ACC112 (cell line): ENCODE measurements at regions not wholly inside any gene's neighbourhood (a gene's known extent, or its start where the extent isn't known, plus 50 kb on each side); places are given as distances from the start of the nearest gene placed in this dataset.
A peak's percentile ranks its signal among the peaks of the same experiment; 100 is the strongest.

ENCODE experiments used
- H2AFZ ChIP-seq: fragments of 200-600 bp; sonication (generic); one replicate; pipeline ENCODE4 v1.6.0; 2017; ENCODE audit warnings: antibody characterized with exemption, low read length; ENCODE audit not compliant: unreplicated experiment
- H3K27ac ChIP-seq: fragments of 200-600 bp; sonication (generic); 2 replicates; pipeline ENCODE4 v1.5.1; 2014; ENCODE audit warnings: low read depth, mild to moderate bottlenecking, antibody characterized with exemption, low read length, moderate library complexity
- H3K27me3 ChIP-seq: fragments of 200-600 bp; sonication (generic); 2 replicates; pipeline ENCODE4 v1.6.1; 2014; ENCODE audit warnings: mild to moderate bottlenecking, antibody characterized with exemption, low read length, moderate library complexity, mixed read lengths; ENCODE audit not compliant: insufficient read depth
- H3K36me3 ChIP-seq: fragments of 200-600 bp; sonication (generic); 2 replicates; pipeline ENCODE4 v1.6.1; 2016; ENCODE audit warnings: mild to moderate bottlenecking, antibody characterized with exemption, low read length, moderate library complexity, mixed read lengths; ENCODE audit not compliant: insufficient read depth
- H3K4me1 ChIP-seq: fragments of 200-600 bp; sonication (generic); one replicate; pipeline ENCODE4 v1.6.1; 2016; ENCODE audit warnings: low read length, mixed read lengths; ENCODE audit not compliant: insufficient read depth, unreplicated experiment, control insufficient read depth
- H3K4me3 ChIP-seq: fragments of 200-600 bp; sonication (generic); 2 replicates; pipeline ENCODE4 v1.5.1; 2014; ENCODE audit warnings: mild to moderate bottlenecking, low read depth, low read length
- H3K79me2 ChIP-seq: fragments of 200-600 bp; sonication (generic); one replicate; pipeline ENCODE4 v1.6.0; 2016; ENCODE audit warnings: low read length; ENCODE audit not compliant: control insufficient read depth, unreplicated experiment, insufficient read depth

- H3K4me1 ChIP-seq = no peaks in the 10 kb centered on the region
- no peaks in the 10 kb centered on the region for H3K36me3 ChIP-seq
- H2AFZ ChIP-seq = no peak overlapping the region
- H3K27me3 ChIP-seq = no peaks in the 10 kb centered on the region
- H3K4me3 ChIP-seq = no peak overlapping the region
- no peaks in the 10 kb centered on the region for H3K79me2 ChIP-seq
- no peak overlapping the region for H3K27ac ChIP-seq
Observed at GRCh38 chr13:68292601-68293000, 1062.5 kb upstream of the PCDH9 start.

- Histone ChIP-seq H3K79me2 (no peaks in the 10 kb centered on the region), H3K27ac (no peak overlapping the region), H3K4me1 (no peaks in the 10 kb centered on the region), H3K27me3 (no peaks in the 10 kb centered on the region), H2AFZ (no peak overlapping the region), H3K36me3 (no peaks in the 10 kb centered on the region), H3K4me3 (no peak overlapping the region)
Observed at GRCh38 chr13:68291595-68291994, 1061.5 kb upstream of the PCDH9 start.

DNA sequence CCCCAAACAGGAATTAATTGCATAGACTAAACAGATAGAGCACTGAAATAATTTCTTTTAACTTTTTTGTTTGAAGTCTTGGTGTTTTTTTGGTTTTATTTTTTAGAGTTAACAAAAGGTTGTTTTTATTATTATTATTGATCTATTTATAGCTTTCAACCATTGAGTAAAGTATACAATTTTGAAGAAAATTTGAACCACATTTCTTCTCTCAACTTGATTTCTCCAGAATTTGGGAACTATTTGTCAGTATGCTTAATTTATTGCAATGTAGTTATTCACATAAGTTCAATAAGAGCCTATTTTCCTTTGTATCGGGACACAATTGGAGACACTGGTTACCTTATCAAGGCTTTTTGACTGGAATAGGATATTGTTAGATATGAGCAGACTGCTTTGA is 1045.6 kb upstream of the PCDH9 start:
- H3K79me2 ChIP-seq = no peaks in the 10 kb centered on the region
- H3K4me1 ChIP-seq = no peaks in the 10 kb centered on the region
- H3K27me3 ChIP-seq = no peaks in the 10 kb centered on the region
- no peak overlapping the region for H3K27ac ChIP-seq
- H2AFZ ChIP-seq = no peak overlapping the region
- no peak overlapping the region for H3K4me3 ChIP-seq
- H3K36me3 ChIP-seq = no peaks in the 10 kb centered on the region

- no peaks in the 10 kb centered on the region for H3K27me3 ChIP-seq
- H3K79me2 ChIP-seq = no peaks in the 10 kb centered on the region
- no peak overlapping the region for H2AFZ ChIP-seq
Observed at GRCh38 chr13:68272652-68273051, 1042.5 kb upstream of the PCDH9 start.

DNA sequence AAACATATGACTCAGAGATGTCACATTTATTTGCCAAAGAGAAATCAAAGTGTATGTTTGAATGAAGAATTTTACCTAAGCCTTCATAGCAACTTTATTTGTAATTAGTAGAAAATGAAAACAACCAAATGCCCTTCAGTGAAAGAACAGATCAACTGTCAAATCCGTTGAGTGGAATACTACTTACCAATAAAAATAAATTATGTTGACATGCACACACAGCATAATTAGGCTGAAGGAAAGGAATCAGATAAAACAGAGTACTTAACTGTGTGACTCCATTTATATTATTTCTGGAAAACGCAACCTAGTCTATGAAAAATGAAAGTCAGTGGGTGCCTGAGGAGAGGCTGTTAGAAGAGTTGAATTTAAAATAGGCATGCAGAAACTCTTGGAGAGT is 1034.6 kb upstream of the PCDH9 start:
- Histone ChIP-seq H3K4me3 (peak overlapping the region; percentile 21; the same call in 1 of the 2 replicates), H3K27me3 (no peaks in the 10 kb centered on the region), H3K36me3 (no peaks in the 10 kb centered on the region), H3K4me1 (no peaks in the 10 kb centered on the region), H3K27ac (no peak overlapping the region), H2AFZ (no peak overlapping the region), H3K79me2 (no peaks in the 10 kb centered on the region)

More at GRCh38 chr13:68272652-68273051, 1042.5 kb upstream of the PCDH9 start:
- Histone ChIP-seq H3K4me3 (no peak overlapping the region), H3K36me3 (no peaks in the 10 kb centered on the region), H3K27ac (no peak overlapping the region), H3K4me1 (no peaks in the 10 kb centered on the region)

GRCh38 chr13:68261105-68261504 is 1031.0 kb upstream of the PCDH9 start:
- H3K36me3 ChIP-seq = no peaks in the 10 kb centered on the region
- H3K79me2 ChIP-seq = no peaks in the 10 kb centered on the region
- H3K27ac ChIP-seq = no peak overlapping the region
- H3K4me3 ChIP-seq = no peak overlapping the region
- H3K4me1 ChIP-seq = no peaks in the 10 kb centered on the region
- H2AFZ ChIP-seq = no peak overlapping the region
- H3K27me3 ChIP-seq = no peaks in the 10 kb centered on the region

DNA sequence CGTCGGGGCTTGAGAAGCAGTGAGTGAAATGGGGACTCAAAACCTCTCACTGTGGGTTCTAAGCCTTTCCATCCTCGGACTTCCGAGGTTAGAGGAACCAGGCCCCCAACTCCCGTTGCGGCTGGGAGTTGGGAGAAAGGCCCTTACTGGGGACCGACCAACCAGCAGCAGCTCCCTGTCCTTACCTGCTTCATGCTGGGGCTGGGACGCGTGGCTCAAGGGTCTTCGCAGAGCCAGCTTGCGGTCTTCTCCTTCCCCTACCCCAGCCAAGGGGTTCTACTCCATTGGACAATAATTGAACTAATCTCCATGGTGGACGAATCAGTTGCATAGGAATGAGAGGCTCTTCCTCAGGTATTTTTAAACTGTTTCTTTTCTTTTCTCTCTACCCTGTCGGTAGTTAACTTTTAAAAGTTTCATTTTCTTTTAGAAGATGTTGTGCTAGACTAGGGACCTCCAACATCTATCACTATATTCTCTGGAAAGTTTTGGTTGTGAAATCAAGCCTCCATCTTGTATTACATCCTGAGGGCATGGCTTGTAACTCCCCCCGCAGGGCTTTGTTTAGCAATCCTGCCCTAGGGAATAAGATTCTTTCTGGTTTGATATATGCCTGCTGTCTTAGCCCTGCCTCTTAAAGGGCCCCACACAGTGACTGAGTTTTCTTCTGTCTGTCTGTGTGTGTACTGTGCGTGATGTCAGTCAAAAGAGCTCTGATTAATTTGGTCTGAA is 1027.1 kb upstream of the PCDH9 start:
- Histone ChIP-seq H3K27me3 (no peaks in the 10 kb centered on the region), H3K4me1 (no peaks in the 10 kb centered on the region), H3K36me3 (no peaks in the 10 kb centered on the region), H3K79me2 (no peaks in the 10 kb centered on the region), H3K4me3 (no peak overlapping the region), H3K27ac (no peak overlapping the region), H2AFZ (peak overlapping the region; percentile 38)

GRCh38 chr13:68254151-68254550 is 1024.0 kb upstream of the PCDH9 start:
- Histone ChIP-seq H3K36me3 (no peaks in the 10 kb centered on the region), H3K27me3 (no peaks in the 10 kb centered on the region), H3K4me3 (no peak overlapping the region), H3K27ac (no peak overlapping the region), H2AFZ (no peak overlapping the region), H3K4me1 (no peaks in the 10 kb centered on the region), H3K79me2 (no peaks in the 10 kb centered on the region)

- Histone ChIP-seq H2AFZ (peak overlapping the region; percentile 14), H3K4me1 (no peaks in the 10 kb centered on the region), H3K79me2 (no peaks in the 10 kb centered on the region), H3K4me3 (no peak overlapping the region), H3K36me3 (no peaks in the 10 kb centered on the region), H3K27me3 (no peaks in the 10 kb centered on the region), H3K27ac (no peak overlapping the region)
Observed at GRCh38 chr13:68234274-68234673, 1004.1 kb upstream of the PCDH9 start.

- peak overlapping the region; percentile 89 for H2AFZ ChIP-seq
- peak overlapping the region; percentile 51 for H3K27ac ChIP-seq
- H3K27me3 ChIP-seq = no peaks in the 10 kb centered on the region
- no peaks in the 10 kb centered on the region for H3K36me3 ChIP-seq
- H3K4me3 ChIP-seq = peak overlapping the region; percentile 53; the same call in 1 of the 2 replicates
- H3K4me1 ChIP-seq = no peaks in the 10 kb centered on the region
- H3K79me2 ChIP-seq = no peaks in the 10 kb centered on the region
Observed at GRCh38 chr13:68232351-68233130, 1002.4 kb upstream of the PCDH9 start.
